ENCODE measurements at regions not wholly inside any gene's neighbourhood (a gene's known extent, or its start where the extent isn't known, plus 50 kb on each side); places are given as distances from the start of the nearest gene placed in this dataset.

- H3K79me2 ChIP-seq (ENCODE audit: low read length) = no peaks in the 10 kb centered on the region
- H3K27ac ChIP-seq (ENCODE audit: low read length) = no peak overlapping the region
- no peak overlapping the region for H3K9ac ChIP-seq (ENCODE audit: low read length)
- H3K4me3 ChIP-seq (ENCODE audit: low read length) = no peak overlapping the region
- no peaks in the 10 kb centered on the region for H3K27me3 ChIP-seq (ENCODE audit: low read length)
- H3K4me2 ChIP-seq (ENCODE audit: low read depth, low read length, poor library complexity, severe bottlenecking) = no peak overlapping the region
- no peaks in the 10 kb centered on the region for H3K36me3 ChIP-seq (ENCODE audit: insufficient read depth, low read length)
- peaks cover 24% of the 10 kb centered on the region for H3K9me3 ChIP-seq (ENCODE audit: low read length)
- H3K9me2 ChIP-seq (replicated peaks; ENCODE audit: insufficient read depth, low read length) = no peaks in the 10 kb centered on the region
- DNase-seq = no peak
- H4K20me1 ChIP-seq (ENCODE audit: insufficient read depth, low read depth, low read length) = no peaks in the 10 kb centered on the region
- H2AFZ ChIP-seq (ENCODE audit: low read length) = no peak overlapping the region
- H3K4me1 ChIP-seq (ENCODE audit: low read length) = no peaks in the 10 kb centered on the region
These were observed 517.6 kb upstream of the ADGRL4 start for GRCh38 chr1:79524126-79524525.

- H2AFZ ChIP-seq (ENCODE audit: low read length) = no peak overlapping the region
These were observed 512.7 kb upstream of the ADGRL4 start for GRCh38 chr1:79519084-79519760.

GRCh38 chr1:79517470-79518224, 511.1 kb upstream of the ADGRL4 start:
- Histone ChIP-seq H3K9me3 (ENCODE audit: low read length) (peaks cover 20% of the 10 kb centered on the region), H3K36me3 (ENCODE audit: insufficient read depth, low read length) (no peaks in the 10 kb centered on the region), H3K9ac (ENCODE audit: low read length) (no peak overlapping the region), H3K27ac (ENCODE audit: low read length) (no peak overlapping the region), H2AFZ (ENCODE audit: low read length) (no peak overlapping the region), H3K4me1 (ENCODE audit: low read length) (no peaks in the 10 kb centered on the region), H3K27me3 (ENCODE audit: low read length) (no peaks in the 10 kb centered on the region), H3K79me2 (ENCODE audit: low read length) (no peaks in the 10 kb centered on the region), H4K20me1 (ENCODE audit: insufficient read depth, low read depth, low read length) (no peaks in the 10 kb centered on the region), H3K4me3 (ENCODE audit: low read length) (no peak overlapping the region), H3K4me2 (ENCODE audit: low read depth, low read length, poor library complexity, severe bottlenecking) (no peak overlapping the region), H3K9me2 (replicated peaks; ENCODE audit: insufficient read depth, low read length) (no peaks in the 10 kb centered on the region)
- DNase-seq = no peak

More at GRCh38 chr1:79519084-79519760, 512.7 kb upstream of the ADGRL4 start:
- H3K4me1 ChIP-seq (ENCODE audit: low read length) = no peaks in the 10 kb centered on the region
- H3K9ac ChIP-seq (ENCODE audit: low read length) = no peak overlapping the region
- no peaks in the 10 kb centered on the region for H3K36me3 ChIP-seq (ENCODE audit: insufficient read depth, low read length)
- no peaks in the 10 kb centered on the region for H4K20me1 ChIP-seq (ENCODE audit: insufficient read depth, low read depth, low read length)
- no peaks in the 10 kb centered on the region for H3K79me2 ChIP-seq (ENCODE audit: low read length)
- H3K9me3 ChIP-seq (ENCODE audit: low read length) = peaks cover 25% of the 10 kb centered on the region
- no peaks in the 10 kb centered on the region for H3K9me2 ChIP-seq (replicated peaks; ENCODE audit: insufficient read depth, low read length)
- DNase-seq = no peak
- no peak overlapping the region for H3K4me3 ChIP-seq (ENCODE audit: low read length)
- no peak overlapping the region for H3K4me2 ChIP-seq (ENCODE audit: low read depth, low read length, poor library complexity, severe bottlenecking)
- H3K27me3 ChIP-seq (ENCODE audit: low read length) = no peaks in the 10 kb centered on the region
- H3K27ac ChIP-seq (ENCODE audit: low read length) = no peak overlapping the region

- Histone ChIP-seq H3K9me3 (ENCODE audit: low read length) (no peaks in the 10 kb centered on the region), H3K36me3 (ENCODE audit: insufficient read depth, low read length) (no peaks in the 10 kb centered on the region), H3K79me2 (ENCODE audit: low read length) (no peaks in the 10 kb centered on the region), H3K27ac (ENCODE audit: low read length) (no peak overlapping the region), H3K4me2 (ENCODE audit: low read depth, low read length, poor library complexity, severe bottlenecking) (no peak overlapping the region), H3K9me2 (replicated peaks; ENCODE audit: insufficient read depth, low read length) (no peaks in the 10 kb centered on the region), H3K4me1 (ENCODE audit: low read length) (no peaks in the 10 kb centered on the region), H4K20me1 (ENCODE audit: insufficient read depth, low read depth, low read length) (no peaks in the 10 kb centered on the region), H3K9ac (ENCODE audit: low read length) (no peak overlapping the region), H3K4me3 (ENCODE audit: low read length) (no peak overlapping the region), H2AFZ (ENCODE audit: low read length) (no peak overlapping the region), H3K27me3 (ENCODE audit: low read length) (no peaks in the 10 kb centered on the region)
- no peak for DNase-seq
These were observed 501.2 kb upstream of the ADGRL4 start for GRCh38 chr1:79507770-79508169.

- Histone ChIP-seq H3K27ac (ENCODE audit: low read length) (no peak overlapping the region), H3K4me1 (ENCODE audit: low read length) (no peaks in the 10 kb centered on the region), H3K4me2 (ENCODE audit: low read depth, low read length, poor library complexity, severe bottlenecking) (no peak overlapping the region), H3K79me2 (ENCODE audit: low read length) (no peaks in the 10 kb centered on the region), H3K4me3 (ENCODE audit: low read length) (no peak overlapping the region), H3K9me3 (ENCODE audit: low read length) (no peaks in the 10 kb centered on the region; the same call in 1 of the 2 replicates), H3K36me3 (ENCODE audit: insufficient read depth, low read length) (no peaks in the 10 kb centered on the region), H3K27me3 (ENCODE audit: low read length) (no peaks in the 10 kb centered on the region), H4K20me1 (ENCODE audit: insufficient read depth, low read depth, low read length) (no peaks in the 10 kb centered on the region), H3K9me2 (replicated peaks; ENCODE audit: insufficient read depth, low read length) (no peaks in the 10 kb centered on the region), H2AFZ (ENCODE audit: low read length) (no peak overlapping the region), H3K9ac (ENCODE audit: low read length) (no peak overlapping the region)
- DNase-seq = no peak
These were observed 494.6 kb upstream of the ADGRL4 start for GRCh38 chr1:79501153-79501552.

GRCh38 chr1:79499541-79499940, 493.0 kb upstream of the ADGRL4 start:
- no peak overlapping the region for H3K4me3 ChIP-seq (ENCODE audit: low read length)
- H3K4me2 ChIP-seq (ENCODE audit: low read depth, low read length, poor library complexity, severe bottlenecking) = no peak overlapping the region
- no peaks in the 10 kb centered on the region for H3K27me3 ChIP-seq (ENCODE audit: low read length)
- no peaks in the 10 kb centered on the region for H3K36me3 ChIP-seq (ENCODE audit: insufficient read depth, low read length)
- H4K20me1 ChIP-seq (ENCODE audit: insufficient read depth, low read depth, low read length) = no peaks in the 10 kb centered on the region
- H2AFZ ChIP-seq (ENCODE audit: low read length) = no peak overlapping the region
- no peak for DNase-seq
- H3K9ac ChIP-seq (ENCODE audit: low read length) = no peak overlapping the region
- H3K9me2 ChIP-seq (replicated peaks; ENCODE audit: insufficient read depth, low read length) = no peaks in the 10 kb centered on the region
- no peak overlapping the region for H3K27ac ChIP-seq (ENCODE audit: low read length)
- no peaks in the 10 kb centered on the region; the same call in 1 of the 2 replicates for H3K9me3 ChIP-seq (ENCODE audit: low read length)
- H3K79me2 ChIP-seq (ENCODE audit: low read length) = no peaks in the 10 kb centered on the region
- H3K4me1 ChIP-seq (ENCODE audit: low read length) = no peaks in the 10 kb centered on the region

GRCh38 chr1:79497193-79497773, 490.8 kb upstream of the ADGRL4 start:
- no peak overlapping the region for H3K9ac ChIP-seq (ENCODE audit: low read length)
- H3K4me1 ChIP-seq (ENCODE audit: low read length) = no peaks in the 10 kb centered on the region
- H3K9me3 ChIP-seq (ENCODE audit: low read length) = no peaks in the 10 kb centered on the region; the same call in 1 of the 2 replicates
- H3K9me2 ChIP-seq (replicated peaks; ENCODE audit: insufficient read depth, low read length) = no peaks in the 10 kb centered on the region
- no peaks in the 10 kb centered on the region for H3K27me3 ChIP-seq (ENCODE audit: low read length)
- DNase-seq = peak; percentile 73
- H3K36me3 ChIP-seq (ENCODE audit: insufficient read depth, low read length) = no peaks in the 10 kb centered on the region
- H3K4me2 ChIP-seq (ENCODE audit: low read depth, low read length, poor library complexity, severe bottlenecking) = no peak overlapping the region
- no peak overlapping the region for H3K27ac ChIP-seq (ENCODE audit: low read length)
- H3K79me2 ChIP-seq (ENCODE audit: low read length) = no peaks in the 10 kb centered on the region
- no peaks in the 10 kb centered on the region for H4K20me1 ChIP-seq (ENCODE audit: insufficient read depth, low read depth, low read length)
- no peak overlapping the region for H2AFZ ChIP-seq (ENCODE audit: low read length)
- no peak overlapping the region for H3K4me3 ChIP-seq (ENCODE audit: low read length)

- no peaks in the 10 kb centered on the region for H3K27me3 ChIP-seq (ENCODE audit: low read length)
- no peaks in the 10 kb centered on the region for H3K36me3 ChIP-seq (ENCODE audit: insufficient read depth, low read length)
- no peak overlapping the region for H3K9ac ChIP-seq (ENCODE audit: low read length)
- no peak overlapping the region for H3K27ac ChIP-seq (ENCODE audit: low read length)
- H3K4me2 ChIP-seq (ENCODE audit: low read depth, low read length, poor library complexity, severe bottlenecking) = no peak overlapping the region
- H3K79me2 ChIP-seq (ENCODE audit: low read length) = no peaks in the 10 kb centered on the region
- H3K9me3 ChIP-seq (ENCODE audit: low read length) = no peaks in the 10 kb centered on the region; the same call in 1 of the 2 replicates
- no peak overlapping the region for H3K4me3 ChIP-seq (ENCODE audit: low read length)
- no peak overlapping the region for H2AFZ ChIP-seq (ENCODE audit: low read length)
- DNase-seq = no peak
- H4K20me1 ChIP-seq (ENCODE audit: insufficient read depth, low read depth, low read length) = no peaks in the 10 kb centered on the region
- H3K9me2 ChIP-seq (replicated peaks; ENCODE audit: insufficient read depth, low read length) = no peaks in the 10 kb centered on the region
- no peaks in the 10 kb centered on the region for H3K4me1 ChIP-seq (ENCODE audit: low read length)
These were observed 489.6 kb upstream of the ADGRL4 start for GRCh38 chr1:79496129-79496528.
